NCI-H2029 treated with DMSO at 0.1 percent for 48 hours (cell line): ENCODE measurements at regions not wholly inside any gene's neighbourhood (a gene's known extent, or its start where the extent isn't known, plus 50 kb on each side); places are given as distances from the start of the nearest gene placed in this dataset.
A peak's percentile ranks its signal among the peaks of the same experiment; 100 is the strongest.

ENCODE experiments used
- DNase-seq: peaks from one replicate; lab custom pipeline; 2025; lab: John Stamatoyannopoulos, UW

DNA sequence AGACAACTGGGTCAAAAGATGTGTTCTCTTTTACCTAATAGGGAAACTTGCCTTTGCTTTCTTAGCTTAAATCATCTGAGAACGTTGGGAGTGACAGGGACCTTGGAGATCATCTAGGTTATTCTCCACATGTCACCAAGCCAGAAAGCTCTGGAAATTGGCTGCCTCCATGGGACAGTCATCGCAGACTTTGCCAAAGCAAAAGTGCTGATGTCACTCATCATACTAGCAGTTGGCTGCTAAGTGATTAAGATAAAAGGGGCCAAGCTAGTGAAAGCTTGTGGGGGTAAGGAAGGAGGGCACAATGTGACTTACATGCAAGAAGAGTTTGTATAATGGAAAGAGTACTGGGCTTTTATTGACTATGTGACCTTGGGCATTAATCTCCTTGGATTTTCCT is 198.0 kb upstream of the PFN2 start:
- no peak for DNase-seq

DNA sequence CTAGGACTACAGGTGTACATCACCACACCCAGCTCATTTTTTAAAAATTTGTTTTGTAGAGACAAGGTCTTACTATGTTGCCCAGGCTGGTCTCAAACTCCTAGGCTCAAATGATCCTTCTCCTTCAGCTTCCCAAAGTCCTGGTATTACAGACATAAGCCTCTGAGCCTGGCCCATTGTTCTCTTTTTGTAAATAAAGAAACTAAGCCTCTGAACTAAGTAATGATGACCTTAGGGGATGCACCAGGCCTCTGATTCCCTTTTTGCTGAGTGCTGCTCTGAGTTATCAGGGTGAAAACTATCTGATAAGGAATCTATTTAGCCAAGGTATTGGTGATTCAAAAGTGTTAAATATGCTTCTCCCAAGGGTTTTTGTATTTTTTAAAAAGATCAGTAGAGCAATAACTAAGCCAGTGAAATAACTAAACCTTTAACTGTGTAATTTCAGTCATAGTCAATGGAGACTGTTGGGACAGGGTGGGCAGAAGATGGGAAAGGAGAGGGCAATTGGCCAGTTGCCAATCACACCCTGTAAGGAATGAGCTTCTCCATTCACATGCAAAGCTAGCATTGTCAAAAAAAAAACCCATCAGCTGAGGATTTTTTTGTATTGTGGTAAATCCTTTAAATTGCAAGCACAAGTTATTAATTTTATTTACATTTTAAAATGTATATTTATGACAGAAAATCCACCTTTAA is 194.8 kb upstream of the PFN2 start:
- DNase-seq: no peak

DNA sequence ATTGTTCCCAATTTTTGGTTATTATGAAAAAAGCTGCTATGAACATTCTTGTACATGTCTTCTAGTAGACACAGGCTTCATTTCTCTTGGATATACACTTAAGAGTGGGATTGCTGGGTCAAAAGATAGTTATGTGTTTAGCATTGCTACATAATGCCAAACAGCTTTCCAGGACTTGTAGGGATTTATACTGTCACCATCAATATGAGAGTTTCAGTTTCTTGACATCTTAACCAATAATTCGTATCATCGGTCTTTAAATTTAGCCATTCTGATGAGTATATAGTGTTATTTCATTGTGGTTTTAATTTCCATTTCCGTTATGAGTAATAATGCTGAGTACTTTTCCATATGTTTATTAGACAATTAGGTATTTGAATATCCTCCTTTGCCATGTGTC is 190.3 kb upstream of the PFN2 start:
- no peak for DNase-seq

DNA sequence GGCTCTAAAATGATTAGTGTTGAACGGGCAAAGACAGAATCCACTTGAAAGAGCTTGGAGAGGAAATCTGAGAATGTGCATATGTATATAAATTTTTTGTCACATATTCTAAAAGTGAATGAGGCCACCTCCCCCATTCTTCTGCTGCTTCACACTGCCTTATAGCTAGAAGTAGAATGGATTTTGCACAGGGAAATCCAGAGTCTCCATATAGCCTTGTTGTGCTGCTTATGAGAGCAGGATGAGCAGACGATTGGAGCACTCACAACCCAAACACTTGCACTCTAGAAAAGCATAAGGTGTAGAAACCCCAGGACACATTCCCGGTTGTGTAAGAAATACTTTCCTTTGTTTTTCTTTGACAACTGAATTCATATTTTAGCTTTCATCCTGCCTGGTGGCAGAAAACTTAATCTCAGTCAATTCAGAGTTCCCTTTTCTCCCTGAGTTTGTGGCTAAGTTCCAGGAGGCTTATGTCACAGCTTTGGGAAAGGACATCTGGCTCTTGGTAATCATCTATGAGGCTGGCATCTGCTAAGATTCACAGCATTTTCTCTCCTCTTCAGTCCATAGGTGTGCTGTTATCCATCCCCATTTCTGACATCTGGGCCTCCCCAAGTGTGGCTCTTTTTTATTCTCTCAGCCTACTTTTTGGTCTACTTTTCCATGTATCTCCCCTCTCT is 188.4 kb upstream of the PFN2 start:
- DNase-seq: no peak

DNA sequence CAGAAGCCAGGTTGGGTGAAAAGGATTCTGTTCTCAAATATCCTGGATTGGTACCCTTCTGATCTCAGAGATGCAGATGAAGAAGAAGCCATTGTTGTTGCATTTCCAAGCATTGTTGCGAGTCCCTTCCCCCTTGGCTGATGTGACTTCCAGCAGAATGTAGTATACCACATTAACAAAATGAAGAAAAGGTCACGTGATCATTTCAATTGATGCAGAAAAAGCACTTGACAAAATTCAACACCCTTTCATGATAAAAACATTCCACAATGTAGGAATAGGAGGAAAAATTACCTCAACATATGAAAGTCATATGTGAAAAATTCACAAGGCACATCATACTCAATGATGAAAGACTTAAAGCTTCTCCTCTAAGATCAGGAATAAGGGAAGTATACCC is 181.9 kb upstream of the PFN2 start:
- no peak for DNase-seq

DNA sequence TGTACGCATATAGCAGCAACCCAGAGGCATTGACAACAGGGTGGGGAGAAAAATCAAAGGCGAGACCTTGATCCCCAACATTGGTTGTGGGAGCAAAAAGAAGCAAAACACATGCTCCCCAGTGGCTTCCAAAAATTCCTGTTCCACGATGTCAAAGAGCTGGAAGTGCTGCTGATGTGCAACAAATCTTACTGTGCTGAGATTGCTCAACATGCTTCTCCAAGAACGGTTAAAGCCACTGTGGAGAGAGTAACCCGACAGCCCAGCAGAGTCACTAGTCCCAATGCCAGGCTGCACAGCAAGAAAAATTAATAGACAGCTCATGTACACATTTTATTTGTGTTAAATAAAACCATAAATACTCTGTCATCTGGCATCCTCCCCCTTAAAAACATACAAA is 179.9 kb upstream of the PFN2 start:
- DNase-seq: no peak

DNA sequence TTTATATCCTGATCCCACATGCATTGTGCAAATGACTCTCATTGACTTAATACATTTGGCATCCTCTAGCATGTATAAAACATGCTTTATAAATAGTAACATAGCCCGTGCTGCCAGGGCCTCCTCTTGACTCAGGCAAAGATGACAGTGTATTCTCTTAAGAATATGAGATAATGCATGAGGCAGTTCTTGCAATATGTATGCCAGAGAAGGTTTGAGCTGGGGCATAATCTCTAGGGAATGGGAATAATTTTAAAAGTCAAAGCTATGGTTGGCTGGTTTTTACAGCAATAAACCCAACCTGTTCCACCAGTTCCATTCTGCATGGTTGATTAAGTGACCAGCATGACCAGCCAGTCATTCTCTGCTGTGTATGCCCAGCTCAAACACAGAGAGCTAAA is 179.0 kb upstream of the PFN2 start:
- DNase-seq: peak; percentile 43

DNA sequence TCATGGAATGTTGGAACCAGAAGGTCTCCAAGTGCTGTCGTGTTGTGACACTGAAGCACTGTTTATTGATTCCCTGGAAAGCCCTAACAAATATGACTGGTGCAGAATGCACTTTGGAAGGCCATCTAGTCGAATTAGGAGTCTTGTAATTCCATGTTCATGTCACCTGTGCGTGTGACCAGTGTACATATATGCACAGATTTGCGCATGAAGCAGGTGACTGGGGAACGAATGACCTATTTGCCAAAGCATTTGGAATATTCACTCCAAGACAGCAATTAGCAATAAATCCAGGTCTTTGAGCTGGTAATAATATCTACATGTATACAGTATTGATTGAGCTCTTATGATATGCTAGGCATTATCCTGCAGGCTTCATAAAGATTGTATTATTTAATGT is 177.5 kb upstream of the PFN2 start:
- DNase-seq: no peak

DNA sequence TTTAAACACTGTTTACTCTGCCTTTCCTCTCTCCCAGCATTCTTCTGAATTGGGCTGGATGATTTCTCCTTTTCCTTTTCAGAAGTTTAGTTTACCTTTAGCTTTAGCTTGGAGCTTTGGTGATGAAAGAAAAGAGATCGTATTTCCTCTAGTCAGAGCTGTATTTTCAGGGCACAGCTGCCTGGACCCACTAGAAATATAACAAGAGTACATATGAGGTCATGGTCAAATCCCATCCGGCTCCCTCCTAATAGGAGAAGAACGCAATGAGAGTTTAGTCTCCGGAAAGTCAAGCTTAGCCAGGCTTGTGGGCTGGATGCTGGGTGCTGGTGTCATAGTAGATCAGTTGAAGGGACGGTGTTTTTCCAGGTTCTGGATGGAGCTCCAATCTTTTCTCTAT is 177.1 kb upstream of the PFN2 start:
- no peak for DNase-seq

DNA sequence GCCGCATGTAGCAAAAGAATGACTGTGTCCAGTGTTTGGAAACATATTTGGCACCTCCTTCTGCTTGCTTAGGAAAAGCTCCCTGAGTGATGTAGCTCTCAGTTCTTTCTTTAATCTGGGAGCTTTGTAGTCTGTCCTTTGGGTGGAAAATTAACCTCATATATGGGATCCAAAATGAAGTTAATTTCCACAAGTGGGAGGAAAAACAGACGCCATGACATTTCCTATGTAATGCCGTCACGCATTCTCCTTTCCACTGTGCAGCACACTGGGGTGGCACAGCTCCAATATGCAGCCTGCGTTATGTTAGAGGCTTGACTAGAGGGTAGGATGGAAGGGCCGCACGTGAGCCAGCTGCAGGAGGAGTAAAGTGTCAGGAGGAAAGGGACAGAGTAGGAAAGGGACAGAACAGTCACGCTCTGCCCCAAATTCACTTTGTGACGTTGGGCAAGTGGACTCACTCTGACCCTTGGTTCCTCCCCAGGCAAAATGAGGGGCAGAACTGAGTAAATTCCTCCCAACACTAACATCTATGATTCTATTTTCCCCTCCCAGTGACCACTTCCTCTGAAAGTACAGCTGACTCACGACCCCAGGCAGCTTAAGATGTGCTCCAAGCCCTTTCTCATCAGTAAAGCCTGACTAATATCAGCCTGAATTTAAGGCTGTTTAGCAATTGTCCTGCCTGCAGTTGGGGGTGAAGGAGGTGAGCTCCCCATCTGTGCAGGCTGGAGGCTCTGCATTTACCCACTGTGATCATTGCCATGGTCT is 176.5 kb upstream of the PFN2 start:
- no peak for DNase-seq

DNA sequence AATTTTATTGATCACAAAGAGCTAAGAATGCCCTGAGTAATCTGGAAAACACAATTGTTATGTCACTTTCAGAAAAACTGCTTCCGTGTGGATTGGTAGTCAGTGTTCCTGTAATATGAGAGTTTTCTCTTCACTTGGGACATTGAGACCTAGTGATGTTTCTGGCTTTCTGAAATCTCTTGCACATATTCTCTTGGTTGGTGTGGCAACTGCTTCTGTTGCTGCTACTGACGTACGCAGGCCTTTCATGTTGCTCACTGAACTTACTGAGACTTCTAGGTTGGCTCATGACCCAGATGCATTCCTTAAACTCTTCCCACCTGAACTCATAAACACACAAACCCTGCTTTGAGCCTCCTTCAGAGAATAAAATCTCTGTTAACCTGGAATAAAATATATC is 175.0 kb upstream of the PFN2 start:
- no peak for DNase-seq

DNA sequence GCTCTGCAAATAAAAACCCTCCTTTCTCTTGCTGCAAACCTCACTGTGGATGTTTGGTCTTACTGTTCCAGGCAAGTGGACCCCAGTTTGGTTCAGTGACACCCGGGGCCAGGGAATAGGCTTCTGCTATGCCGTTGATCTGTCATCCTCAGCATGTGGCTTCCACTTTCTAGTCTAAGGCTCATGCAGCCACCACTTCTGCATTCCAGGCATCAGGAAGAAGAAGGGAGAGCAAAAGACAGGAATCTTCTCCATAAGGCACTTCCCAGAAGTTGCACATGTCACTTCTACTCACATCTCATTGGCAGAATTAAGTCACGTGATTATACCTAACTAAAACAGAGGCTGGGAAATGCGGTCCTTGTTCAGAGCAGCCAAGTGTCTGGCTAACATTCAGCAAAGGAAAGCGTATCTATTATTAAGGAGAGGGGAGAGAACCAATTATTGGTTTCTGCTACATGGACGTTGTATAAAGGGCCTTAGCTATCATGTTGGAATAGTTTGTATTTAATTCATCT is 173.6 kb upstream of the PFN2 start:
- DNase-seq: no peak

DNA sequence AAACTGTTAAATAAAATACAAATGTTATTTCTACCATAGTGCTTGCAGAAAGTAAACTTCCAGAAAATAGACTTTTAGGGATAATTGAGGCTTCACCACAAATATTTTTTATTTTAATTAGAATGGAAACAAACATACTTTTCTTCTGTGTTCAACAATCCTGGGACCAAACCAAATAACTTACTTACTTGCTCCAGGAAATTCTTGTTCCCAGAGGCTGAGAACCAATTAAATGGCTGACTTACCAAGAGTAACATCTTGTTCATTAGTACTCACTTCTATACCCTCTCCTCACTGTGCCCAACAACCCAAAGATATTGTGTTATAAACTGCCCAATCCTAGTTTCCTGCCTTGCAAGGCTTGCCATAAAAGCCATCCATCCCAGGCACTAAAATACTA is 172.2 kb upstream of the PFN2 start:
- no peak for DNase-seq

DNA sequence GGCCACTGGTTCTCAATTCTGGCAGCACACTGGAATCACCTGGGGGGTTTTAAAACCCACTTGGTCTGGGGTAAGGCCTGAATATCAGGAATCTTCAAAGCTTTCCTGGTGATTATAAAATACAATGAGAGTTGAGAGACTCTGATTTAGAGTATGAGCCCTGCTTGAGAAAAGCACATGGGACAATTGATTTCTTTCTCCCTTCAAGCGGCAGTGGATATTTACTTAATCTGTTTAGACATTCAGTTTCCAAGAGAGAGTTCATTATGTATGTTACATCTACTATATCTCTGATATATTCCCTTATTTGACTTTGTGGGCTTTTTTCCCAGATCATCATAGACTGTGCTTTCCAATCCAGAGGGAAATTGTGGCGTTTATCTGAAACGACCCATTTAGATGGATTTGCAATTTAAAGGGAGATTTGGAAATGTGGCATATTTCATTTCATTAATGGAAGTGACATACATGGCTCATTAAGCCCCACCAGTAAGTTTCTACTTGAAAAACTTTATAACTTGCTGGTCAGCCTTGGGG is 171.2 kb upstream of the PFN2 start:
- DNase-seq: no peak

DNA sequence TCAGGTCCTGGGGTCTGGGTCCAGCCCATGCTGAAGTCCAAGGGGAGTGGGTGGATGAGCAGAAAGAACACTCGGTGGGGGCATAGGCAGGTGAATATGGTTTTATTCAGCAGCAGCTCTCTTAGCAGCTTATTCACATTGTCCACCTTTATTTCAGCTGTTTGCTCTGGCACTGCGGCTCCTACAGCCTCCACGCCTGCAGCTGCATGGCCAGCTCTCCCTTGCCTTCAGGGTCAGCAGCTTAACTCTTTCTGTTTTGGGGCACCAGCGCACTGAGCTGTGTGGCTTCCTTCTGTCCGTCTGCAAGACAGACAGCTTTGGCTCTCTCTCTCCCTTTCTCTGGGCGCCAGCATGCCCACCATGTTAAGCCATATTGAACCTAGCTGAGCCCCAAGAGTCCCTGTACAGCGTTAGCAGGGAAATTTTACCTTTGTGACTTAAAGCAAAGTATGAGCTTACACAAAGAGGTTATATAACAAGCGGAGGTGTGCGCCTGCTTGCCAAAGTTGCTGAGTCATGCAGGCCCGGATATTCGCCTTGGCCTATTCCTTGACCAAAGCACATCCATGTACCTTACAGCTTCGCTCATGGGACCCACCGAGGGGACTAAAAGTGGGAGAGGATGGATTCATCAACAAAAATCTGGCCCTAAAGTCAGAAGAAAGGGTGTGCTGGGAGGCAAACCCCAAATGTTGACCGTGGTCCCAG is 170.1 kb upstream of the PFN2 start:
- DNase-seq: no peak

DNA sequence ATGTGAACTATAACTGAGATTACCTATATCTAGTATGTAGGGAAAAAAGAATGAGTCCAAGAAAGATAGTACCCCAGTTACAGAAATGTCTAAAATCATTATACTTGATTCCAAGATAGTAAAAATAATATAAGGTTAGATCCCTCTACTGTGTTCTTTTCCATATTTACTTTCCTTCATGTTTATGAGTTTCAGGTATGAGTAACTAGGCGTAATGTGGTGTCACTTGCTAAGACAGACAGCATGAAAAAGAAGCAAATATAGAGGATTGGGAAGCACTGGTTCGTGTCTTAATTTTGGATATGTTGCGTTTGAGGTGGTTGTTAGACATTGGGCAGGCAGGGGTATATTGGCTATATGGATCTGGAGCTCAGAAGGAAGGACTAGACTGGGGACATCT is 168.1 kb upstream of the PFN2 start:
- no peak for DNase-seq

DNA sequence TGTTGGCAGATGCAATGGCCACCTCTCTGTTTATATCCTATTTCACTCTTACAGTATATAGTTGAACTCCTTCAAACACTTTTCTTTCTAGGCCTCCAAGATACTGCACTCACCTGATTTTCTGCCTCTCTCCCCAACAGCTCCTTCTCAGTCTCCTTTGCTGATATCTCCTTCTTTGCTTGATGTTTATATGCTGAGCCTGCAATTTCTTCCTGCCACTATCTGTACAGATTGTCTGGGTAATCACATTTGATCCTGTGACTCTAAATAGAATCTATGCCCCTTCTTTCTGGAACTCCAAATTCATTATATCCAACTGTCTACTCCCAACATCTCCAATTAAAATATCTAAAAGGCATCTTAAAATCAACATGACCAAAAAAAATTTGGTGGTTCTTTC is 165.5 kb upstream of the PFN2 start:
- DNase-seq: no peak

DNA sequence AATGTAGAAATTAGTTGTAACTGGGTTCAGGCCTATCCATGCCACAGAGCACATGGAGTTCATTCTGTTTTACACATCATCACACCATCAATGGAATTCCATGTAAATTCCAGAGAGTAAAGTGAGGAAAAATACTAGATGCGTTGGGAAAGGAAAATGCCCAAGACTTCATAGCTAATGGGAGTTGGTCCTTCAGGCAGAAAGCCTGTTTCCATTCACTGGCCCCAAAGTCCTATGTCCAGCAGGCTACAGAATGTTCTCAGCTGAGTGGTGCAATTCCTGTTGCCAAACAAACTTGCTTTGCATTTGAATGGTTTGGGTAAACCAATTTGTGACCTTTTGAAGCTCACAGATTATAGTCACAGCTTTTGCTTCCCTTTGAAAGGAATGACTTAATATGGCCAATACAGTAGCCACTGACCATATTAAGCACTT is 164.6 kb upstream of the PFN2 start:
- DNase-seq: no peak

DNA sequence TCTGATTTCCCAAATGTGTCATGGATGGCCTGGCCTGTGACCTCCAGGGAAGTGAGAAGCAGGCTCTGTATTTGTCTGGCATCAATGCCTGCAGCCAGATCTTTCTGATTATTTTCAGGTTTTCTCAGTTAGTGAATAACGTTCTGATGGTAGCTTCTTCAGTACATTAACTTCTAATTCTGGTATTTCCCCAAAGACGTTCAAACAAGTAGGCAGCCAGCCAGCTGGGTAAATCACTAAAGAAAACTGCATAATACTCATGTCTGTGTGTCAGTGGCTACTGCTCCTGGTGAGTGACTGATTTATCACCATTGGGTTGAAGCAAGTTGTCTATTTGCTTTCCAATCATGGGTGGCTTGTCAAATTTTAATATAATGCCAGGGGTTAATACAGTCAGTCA is 162.6 kb upstream of the PFN2 start:
- DNase-seq: no peak

DNA sequence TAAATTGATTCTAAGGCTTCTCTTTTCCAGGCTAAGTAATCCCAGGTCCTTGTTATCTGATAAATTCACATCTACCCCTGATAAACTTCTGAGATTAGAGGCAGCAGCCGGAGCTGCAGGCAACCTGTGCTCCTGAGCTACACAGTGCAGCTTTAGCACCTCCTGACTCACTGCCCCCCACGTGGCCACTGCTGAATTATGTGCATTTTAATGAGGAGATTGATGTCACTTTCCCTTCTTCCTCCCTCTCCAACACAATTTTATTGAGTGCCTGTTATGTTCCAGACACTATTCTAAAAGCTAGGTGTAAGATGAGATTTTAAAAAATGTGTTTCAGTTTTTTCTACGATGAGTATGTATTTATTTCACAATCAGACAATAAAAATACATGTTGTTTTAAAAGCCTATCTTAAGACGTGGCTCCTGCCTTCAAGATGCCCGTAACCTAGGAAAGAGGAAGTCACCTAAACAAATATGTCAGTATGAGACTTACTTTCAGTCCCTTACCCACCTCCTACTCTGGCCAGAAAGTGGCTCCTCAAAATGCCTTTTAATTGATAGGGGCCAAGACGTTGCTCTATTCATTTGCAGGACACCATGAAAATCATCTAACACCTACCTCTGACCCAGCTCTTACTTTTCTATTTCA is 161.5 kb upstream of the PFN2 start:
- DNase-seq: no peak

DNA sequence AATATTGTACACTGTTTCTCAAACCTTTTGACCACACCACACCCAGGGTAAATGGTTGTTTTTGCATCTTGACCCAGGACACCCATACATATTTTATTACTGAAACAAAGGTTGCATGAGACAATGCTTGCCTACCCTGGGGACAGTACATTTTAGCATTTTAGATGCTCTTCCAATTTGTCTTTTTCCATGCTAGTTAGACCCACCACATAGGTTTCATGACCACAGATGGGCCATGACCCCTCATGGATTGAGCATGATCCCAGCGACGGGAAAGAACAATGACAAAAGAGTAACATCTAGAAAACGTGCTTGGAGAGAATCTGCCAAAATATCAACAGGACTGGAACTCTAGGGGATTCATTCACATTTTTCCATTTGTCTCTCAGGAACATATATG is 161.0 kb upstream of the PFN2 start:
- DNase-seq: no peak
